Sciatic nerve (tissue), 2 donors: ENCODE measurements at regions not wholly inside any gene's neighbourhood (a gene's known extent, or its start where the extent isn't known, plus 50 kb on each side); places are given as distances from the start of the nearest gene placed in this dataset.

ENCODE experiments used
- ATAC-seq: fragments of 200-7000 bp; cut with Tn5 transposase; one replicate; pipeline ENCODE4 v1.9.1; 2020; ENCODE audit warnings: mild to moderate bottlenecking, moderate library complexity
- DNase-seq: peaks from one replicate; pipeline ENCODE4 v3.0.0-alpha.2; 2020; ENCODE audit warnings: low spot score
- intact Hi-C: fragments of 100-400 bp; cut with DNase I; formaldehyde crosslinking; loops from one replicate; pipeline ENCODE4 v1.14.2; 2022
- donor health status: DM: no; HTN: no; CAD: no.
- donor health status: DM: no; HTN: no; CAD: no.

DNA sequence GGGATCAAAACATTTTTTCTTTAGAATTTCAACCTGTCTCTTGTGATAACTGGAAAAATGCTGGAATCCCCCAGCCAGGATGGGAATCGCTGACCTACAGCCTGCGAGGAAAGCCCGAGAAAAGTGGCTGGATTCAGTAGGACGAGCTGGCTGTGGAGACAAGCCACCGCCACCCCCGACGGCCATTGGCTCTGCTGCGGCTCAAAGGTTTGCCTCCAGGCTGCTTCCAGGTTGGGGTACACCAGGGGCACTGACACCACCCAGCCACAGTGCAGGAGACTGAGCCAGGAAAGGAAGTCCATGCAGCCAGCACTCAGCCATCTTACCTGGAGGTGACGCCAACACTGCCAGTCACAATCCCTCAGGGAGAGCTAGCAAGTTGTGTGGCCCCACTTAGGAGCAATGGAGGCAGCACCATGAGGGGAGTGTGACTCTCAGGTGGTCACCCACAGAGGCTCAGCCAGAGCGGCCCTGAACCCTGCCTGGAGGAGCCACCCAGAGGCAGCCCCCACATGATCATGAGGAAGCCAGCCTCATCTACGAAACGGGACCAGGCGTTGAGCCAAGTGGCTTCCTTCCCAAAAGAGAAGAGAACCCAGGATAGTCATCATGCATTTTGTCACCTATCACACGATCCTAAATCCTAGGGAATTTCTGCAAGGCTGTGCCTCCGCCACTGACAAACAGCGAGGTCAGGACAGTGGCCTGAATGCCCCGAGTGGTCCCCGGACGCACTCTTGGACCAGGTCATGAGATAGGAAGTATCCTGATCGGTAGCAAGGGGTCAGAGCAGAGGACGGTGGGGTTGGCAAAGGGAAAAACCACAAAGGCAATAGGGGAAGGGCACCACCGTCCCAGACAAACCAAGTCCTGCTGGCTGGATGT lies 84.8 kb downstream of the RBFOX3 start:
- intact Hi-C loops: no loop called here
- DNase-seq (no peak), ATAC-seq (no peak)

DNA sequence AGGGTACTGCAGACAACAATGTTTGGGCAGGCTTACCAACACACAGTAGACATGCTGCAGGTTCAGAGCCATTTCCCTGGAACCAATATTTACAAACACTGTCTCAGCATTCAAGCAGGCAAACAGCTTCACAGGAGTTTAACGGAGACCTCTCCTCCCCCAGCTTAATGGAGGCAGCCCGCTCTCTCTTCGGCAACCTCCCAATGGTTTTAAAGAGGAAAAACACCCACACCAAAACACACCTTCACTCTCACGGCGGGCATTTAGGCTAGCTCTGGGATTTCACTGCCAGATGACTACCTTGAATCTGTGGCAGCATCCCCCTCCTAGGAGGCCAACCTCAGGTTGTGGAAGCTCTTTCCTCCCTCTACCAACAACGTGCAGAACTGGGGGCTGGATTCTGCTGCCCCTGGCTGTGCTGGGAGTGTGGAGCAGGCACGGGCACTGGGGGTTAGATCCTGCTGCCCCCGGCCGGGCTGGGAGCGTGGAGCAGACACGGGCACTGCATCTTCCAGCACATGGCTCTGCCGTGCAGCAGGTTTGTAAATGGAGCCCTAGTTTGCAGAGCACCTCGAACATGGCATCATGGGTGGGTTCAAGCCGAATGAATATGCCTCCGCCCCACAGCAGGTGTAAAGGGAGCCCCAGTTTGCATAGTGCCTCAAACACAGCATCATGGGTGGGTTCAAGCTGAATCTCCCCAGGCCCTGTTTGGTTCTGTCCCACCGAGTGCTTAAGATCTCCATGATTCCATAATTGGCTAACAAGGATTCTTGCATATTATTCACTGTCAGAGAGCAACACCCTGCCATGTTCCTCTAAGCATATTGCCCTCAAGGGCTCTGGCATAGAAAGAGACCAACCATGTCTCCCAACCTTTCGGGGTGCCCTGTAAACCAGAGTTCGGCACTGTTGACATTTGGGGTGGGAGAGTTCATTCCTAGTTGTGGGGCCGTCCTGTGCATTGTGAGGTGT lies 86.4 kb downstream of the RBFOX3 start:
- intact Hi-C loops: no loop called here
- ATAC-seq: no peak

DNA sequence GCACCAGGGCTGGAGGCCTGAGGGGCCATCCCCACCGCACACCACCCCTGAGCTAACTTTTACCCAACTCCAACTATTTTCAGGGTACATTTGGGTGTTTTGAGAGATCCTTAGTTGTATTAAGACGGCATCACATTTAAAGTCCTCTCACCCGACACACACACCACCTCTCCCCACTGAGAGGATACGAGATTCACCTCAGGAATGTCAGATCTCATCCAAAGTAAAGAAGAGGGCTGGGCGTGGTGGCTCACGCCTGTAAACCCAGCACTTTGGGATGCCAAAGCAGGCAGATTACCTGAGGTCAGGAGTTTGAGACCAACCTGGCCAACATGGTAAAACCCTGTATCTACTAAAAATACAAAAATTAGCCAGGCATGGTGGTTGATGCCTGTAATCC lies 88.4 kb downstream of the RBFOX3 start:
- intact Hi-C loops: no loop called here
- no peak for DNase-seq
- ATAC-seq: no peak

More for the DNA sequence above, 86.4 kb downstream of the RBFOX3 start:
- DNase-seq: no peak

DNA sequence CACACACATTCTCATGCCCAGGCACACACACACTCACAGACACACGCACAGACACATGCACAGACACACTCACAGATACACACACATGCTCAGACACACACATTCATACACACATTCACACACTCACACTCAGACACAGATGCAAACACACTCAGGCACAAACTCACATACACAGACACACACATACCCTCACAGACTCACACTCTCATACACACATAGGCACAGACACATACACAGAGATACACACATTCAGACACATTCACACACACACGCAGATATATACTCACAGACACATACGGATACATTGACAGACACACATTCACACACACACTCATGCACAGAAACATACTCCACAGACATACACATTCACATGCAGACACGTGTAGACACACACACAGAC lies 89.6 kb downstream of the RBFOX3 start:
- intact Hi-C loops: no loop called here
- no peak for DNase-seq
- no peak for ATAC-seq

DNA sequence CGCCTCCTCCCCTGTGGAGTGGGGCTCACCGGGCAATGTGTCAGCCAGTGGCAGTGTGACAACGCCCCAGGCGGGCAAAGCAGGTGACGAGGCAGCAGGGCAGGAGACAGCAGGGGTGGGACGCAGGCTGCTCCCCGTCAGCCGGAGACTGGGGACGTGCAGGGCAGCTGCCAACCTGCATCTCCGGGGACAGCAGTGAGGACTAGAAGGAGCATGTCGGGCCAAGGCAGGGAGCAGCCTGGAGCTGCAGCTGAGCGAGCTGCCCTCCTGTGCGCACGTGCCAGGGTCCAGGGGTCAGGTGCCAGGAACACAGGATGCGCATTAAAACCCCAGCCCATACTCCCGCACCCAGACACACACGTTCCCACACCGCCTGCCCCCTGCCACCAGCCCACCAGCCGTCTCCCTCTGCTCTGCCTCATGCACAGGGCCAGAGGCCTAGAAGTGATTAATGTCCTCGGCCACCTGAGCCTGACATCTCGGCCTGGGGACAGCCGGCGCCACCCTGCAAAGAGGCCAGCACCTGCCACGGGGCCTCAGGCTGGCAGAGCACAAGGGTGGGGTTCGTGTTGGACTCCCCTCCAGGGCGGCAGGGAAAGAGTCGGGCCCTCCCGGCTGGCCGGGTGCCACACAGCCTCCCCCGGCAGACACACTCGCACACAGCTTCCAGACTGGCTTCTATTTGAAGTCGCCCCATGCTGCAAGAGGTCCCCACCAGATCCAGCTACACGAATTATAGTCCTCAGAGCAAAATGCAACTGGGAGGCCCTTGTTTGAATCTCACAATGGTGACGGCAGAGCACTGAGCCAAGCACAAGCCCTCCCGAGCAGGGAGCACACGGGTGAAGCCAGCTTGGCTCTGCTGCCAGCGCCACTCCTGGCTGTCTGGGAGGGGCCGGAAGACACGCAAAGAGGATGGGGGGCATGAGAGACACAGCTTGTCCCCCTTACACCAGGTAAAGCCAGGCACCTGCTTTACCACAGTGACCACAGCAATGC lies 90.4 kb downstream of the RBFOX3 start:
- intact Hi-C loops: no loop called here
- ATAC-seq (no peak), DNase-seq (no peak)

DNA sequence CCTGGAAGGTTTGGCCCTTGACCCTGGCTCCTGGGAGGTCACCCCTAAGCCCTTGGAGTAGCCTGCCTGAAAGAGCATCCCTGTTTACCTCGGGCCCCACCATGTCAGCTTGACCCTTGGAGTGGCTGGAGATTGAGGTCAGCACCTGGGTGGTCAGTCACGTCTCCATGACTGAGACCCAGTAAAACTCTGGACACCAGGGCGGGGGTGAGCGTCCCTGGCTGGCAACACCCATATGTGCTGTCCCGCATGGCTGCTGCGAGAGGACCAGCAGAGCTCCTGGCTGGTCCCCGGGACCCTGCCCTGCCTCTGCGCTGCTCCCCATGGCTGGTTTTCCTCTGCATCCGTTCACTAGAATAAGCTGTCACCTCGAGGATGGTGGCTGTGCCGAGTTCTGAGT lies 91.2 kb downstream of the RBFOX3 start:
- ATAC-seq (no peak), DNase-seq (no peak)
- intact Hi-C loops: no loop called here

DNA sequence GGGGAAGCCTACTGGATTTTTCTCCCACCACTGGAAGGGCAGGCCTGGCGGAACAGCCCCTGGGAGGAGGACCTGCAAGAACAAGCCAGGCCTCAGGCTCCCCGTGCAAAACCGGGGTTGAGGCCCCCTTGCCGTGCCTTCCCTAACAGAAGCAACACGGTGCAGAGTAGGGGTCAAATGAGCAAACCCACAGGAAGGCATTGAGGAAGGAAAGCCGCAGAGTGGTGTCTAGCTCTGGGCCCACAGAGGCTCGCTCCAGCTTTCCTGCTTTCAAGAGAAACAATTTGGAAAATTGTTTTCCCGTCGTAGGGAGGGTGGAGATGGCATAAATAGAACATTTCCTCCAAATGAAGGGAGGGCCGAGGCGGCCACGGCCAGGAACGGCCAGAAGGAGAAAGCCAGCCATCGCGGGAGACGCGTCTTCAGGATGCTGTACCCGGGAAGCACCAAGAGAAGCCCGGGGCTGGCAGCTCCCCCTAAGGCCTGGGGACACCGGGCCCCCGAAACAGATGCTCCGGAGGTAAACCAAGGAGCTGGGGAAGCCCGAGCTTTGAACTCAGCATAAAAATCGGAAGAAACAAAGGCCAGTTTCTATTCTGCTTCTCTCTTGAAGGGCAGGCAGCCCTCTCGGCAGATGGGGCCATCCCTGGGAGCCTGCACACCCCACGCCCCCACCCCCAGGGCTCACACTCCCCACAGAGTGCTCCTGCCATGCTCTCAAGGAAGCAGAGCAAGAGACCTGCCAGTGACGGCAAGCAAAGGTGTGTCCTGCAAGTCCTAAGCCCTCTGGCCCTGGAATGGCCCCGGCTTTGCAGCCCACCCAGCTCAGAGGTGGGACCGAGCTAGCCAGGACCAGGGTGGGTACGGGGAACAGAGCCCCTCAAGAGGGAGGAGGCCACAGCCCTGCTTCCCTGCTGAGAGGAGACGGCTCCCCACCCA lies 92.0 kb downstream of the RBFOX3 start:
- ATAC-seq (no peak), DNase-seq (no peak)
- intact Hi-C loops: no loop called here

DNA sequence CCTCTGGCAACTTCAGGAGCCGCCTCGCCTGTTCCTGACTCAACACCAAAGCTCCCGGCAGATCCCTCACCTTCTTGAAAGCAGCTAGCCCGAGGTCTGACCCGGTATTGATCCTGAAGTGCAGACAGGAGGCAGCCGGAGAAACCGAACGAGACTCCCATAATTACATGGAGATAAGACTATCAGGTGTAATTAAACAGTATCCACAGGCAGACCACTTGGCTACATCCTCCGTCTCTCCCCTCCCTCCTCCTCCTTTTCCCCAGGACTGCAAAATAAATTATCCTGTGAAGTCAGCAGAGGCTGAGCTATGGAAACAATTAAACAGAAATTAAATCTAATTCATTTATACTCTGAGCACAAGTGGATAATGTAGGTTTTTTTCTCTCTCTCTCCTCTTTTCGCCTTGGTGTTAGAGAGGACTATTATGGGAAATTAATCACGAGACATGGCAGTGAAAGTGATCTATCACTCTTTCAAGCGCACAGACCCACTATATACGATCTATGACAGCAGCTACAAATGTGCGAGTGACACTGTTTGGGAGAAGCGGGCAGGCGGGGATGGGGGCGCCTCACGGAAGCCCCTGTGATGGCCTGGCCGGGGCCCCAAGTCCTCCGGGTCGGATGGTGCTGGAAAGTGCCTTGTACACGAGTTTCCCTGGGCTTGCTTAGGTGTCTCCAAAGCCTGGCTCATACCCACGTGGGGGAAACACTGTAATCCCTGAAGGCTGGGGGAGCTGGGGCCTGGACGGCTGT lies 92.8 kb downstream of the RBFOX3 start:
- no peak for ATAC-seq
- intact Hi-C loops: no loop called here
- no peak for DNase-seq

DNA sequence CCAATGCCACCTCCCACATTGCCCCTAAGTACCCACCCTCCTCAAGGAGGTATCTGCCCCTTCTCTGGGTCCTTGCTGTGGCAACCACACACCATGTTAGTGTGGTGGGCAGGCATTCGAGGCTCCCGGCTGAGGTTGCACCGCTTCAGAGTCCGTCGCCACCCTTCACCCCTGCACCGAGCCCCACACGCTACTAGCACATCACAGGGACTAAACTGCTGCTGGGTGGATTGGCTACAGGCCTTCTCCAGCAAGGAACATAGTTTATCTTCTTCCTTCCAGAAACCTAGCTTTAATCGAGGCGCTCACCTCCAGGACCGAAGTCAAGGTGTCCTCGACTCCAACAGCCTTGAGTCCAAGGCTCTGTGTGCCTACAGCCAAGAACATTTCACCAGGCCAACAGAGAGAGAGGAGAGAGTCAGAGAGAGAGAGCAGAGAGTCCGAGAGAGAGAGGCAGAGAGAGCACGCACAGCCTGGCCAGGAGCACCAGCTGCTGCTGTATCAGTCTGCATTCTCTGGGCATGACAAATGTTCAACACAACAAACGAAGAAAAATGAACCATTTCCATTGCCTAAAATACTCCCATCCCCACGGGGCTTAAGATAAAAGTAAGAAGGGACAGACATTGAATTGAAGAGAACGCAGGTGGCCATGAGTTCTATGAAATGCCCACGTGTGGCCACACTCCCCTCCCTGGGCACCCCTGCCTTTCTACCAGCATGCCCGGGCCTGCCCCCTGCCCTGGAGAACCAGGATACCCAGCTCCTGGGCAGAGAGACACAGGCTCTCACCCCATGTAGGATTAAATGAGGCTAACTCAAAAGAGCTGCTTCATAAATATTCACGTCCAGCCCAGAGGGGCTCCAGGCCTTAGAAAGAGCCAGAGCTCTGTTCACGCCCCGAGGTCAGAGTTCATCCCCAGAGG lies 94.9 kb downstream of the RBFOX3 start:
- DNase-seq (no peak), ATAC-seq (no peak)
- intact Hi-C loops: no loop called here

DNA sequence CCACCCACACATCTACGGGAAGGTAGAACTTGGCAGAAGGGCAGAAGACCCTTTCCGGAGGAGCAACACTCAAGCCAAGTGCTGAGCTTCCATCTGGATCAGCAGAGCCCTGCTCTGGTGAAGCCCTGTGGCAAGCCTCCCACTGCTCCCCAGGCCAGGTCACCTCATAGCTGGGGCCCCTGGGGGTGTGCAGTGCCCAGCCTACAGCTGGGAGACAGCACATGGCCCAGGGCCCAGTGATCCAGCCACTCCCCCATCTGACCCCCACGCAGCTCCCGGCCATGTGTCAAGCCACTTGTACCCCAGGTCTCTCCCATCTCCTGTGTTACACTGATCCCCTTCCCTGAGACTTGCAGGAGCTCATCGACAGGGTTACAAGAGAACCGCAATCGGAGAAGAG lies 95.7 kb downstream of the RBFOX3 start:
- ATAC-seq (no peak), DNase-seq (no peak)
- intact Hi-C loops: no loop called here

DNA sequence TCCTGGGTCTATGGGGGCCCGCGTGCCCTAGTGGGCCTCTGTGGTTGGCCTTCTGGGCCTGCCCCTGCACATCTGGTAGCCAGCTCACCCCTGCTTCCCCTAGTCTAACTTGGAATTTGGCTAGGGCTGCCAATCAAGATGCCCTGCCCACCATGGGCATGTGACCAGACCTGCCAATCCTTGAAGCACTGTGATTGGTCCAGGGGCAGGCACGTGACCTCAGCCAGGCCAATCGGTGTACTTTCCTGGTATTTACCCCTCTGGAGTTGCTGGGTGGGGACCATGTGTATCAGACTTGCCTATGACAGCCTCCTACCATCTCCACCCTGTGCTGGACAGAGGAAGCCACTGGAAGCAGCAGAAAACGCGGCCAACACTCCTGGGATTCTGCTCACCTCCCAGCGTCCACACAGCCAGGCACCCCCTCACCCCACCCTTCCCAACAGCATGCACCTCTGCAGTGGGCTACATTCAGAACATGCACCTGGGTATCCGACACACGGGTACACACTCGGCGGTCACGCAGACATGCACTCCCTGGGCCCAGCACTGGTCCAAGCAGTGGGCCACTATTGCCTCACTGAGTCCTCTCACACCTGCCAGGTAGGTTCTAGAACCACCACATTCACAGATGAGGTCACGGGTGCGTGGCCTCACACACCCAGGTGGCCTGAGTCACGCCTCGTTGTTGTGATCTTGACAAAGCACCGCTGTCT lies 96.9 kb downstream of the RBFOX3 start:
- DNase-seq: no peak
- no peak for ATAC-seq
- intact Hi-C loops: no loop called here

DNA sequence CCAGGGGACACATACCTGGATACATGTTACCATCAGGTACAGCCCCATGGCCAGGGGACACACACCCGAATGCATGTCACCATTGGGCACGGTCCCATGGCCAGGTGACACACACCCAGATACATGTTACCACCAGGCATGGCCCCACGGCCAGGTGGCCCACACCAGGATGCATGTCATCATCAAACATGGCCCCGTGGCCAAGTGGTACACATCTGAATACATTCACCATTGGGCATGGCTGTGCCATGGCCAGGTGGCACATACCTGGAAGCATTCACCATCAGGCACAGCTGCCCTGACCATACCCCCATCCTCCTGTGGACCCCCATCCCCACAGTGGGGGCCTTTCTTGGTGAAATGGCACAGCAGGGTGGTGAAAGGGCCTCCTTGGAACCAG lies 97.6 kb downstream of the RBFOX3 start:
- ATAC-seq (no peak), DNase-seq (no peak)
- intact Hi-C loops: no loop called here

DNA sequence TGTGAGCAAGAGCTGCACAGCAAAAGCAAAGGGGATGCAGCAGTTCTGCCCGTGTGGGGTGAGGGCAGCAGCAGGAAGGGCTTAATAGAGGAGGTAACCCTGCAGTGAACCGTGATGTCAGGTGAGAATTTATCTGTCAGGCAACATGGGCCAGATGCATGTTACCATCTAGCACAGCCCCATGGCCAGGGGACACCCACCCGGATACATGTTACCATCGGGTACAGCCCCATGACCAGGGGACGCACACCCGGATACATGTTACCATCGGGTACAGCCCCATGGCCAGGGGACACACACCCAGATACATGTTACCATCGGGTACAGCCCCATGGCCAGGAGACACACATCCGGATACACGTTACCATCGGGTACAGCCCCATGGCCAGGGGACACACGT lies 99.4 kb downstream of the RBFOX3 start:
- ATAC-seq: no peak
- intact Hi-C loops: no loop called here

DNA sequence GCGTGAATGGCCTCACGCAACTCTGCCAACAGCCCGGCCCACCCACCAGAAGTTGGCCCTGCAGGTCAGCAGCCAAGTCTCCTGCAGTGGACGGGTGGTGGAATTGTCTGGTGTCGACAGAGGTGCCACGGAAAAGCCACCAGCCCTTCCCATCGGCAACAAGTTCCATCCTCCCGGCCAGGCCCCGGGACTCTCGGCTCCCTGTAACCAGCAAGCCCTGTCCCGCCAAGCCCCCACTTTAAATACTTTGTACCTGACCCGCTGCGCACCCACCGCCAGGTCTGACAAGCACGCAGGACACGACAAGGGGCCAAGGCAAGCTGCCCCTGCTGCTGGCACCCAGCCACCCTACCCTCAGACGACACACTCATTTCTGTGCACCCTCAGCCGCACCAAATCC lies 100.8 kb downstream of the RBFOX3 start:
- ATAC-seq: no peak
- intact Hi-C loops: no loop called here
- no peak for DNase-seq

More for the DNA sequence above, 99.4 kb downstream of the RBFOX3 start:
- no peak for DNase-seq

DNA sequence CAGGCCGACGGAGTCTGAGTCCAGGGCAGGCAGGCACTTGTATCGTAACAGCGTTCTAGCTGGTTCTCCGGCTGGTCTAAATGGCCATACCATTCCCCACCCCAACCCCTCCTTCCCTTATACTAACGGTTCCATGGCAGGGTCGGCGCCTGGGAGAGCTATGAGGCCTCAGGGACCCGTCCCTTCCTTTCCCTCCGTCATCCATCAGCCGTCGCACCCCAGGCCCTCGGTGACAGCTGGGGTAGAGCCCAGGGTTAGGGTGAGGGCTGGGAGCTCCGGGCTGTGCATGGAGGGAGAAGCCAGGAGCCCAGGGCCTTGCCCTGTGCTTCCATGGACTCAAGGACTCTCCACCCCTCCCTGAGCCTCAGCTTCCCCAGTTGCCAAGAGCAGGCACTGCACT lies 101.4 kb downstream of the RBFOX3 start:
- DNase-seq (no peak), ATAC-seq (no peak)
- intact Hi-C loops: no loop called here

DNA sequence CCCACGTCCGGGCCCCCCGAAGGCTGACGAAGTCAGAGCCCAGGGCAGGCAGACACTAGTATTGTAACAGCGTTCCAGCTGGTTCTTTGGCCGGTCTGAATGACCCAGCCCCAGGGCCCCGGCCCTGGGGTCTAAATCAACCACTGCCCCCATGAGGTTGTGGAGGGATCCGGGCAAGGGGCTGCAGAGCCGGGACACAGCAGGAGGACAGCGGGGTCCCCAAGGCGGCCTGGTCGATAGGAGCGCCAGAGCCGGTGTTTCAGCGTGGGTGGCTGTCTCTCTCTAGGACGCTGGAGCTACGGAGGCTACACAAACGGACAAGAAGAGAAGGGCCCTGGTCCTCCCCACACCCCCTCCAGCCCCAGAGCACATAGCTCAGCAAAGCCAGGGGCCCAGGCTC lies 101.8 kb downstream of the RBFOX3 start:
- DNase-seq (no peak), ATAC-seq (no peak)
- intact Hi-C loops: no loop called here
